Nucleus accumbens (tissue), 56 donors: ENCODE measurements at regions not wholly inside any gene's neighbourhood (a gene's known extent, or its start where the extent isn't known, plus 50 kb on each side); places are given as distances from the start of the nearest gene placed in this dataset.
"Not testable (repeated sequence)": the region's sequence is repeated elsewhere in the genome, so short reads cannot be mapped to it uniquely, and the experiment has no call there.

Source experiments
- DNase-seq, 56 donors: peaks; one replicate each; lab custom pipeline; 2025; lab: John Stamatoyannopoulos, UW

GRCh38 chr3:20844851-20845250 lies 658.8 kb upstream of the SGO1 start:
- DNase-seq, result no peak

- DNase-seq, result no peak
Observed at GRCh38 chr3:20842594-20843436, 656.8 kb upstream of the SGO1 start.

GRCh38 chr3:20842002-20842401 lies 656.0 kb upstream of the SGO1 start:
- DNase-seq, result no peak

- no peak for DNase-seq
Observed at GRCh38 chr3:20837676-20838302, 651.8 kb upstream of the SGO1 start.

GRCh38 chr3:20836801-20837200 lies 650.8 kb upstream of the SGO1 start:
- DNase-seq, result no peak

GRCh38 chr3:20832963-20833362 lies 647.0 kb upstream of the SGO1 start:
- DNase-seq, result no peak

- DNase-seq, result no peak
Observed at GRCh38 chr3:20822251-20822650, 636.2 kb upstream of the SGO1 start.

- DNase-seq, result not testable (repeated sequence)
Observed at GRCh38 chr3:20820872-20821271, 634.9 kb upstream of the SGO1 start.

- no peak for DNase-seq
Observed at GRCh38 chr3:20811631-20812030, 625.6 kb upstream of the SGO1 start.

GRCh38 chr3:20811006-20811405 lies 625.0 kb upstream of the SGO1 start:
- no peak for DNase-seq

- no peak for DNase-seq
Observed at GRCh38 chr3:20810555-20810954, 624.5 kb upstream of the SGO1 start.

GRCh38 chr3:20809356-20809755 lies 623.4 kb upstream of the SGO1 start:
- no peak for DNase-seq

GRCh38 chr3:20808864-20809263 lies 622.9 kb upstream of the SGO1 start:
- no peak for DNase-seq

- no peak for DNase-seq
Observed at GRCh38 chr3:20798666-20799065, 612.7 kb upstream of the SGO1 start.

GRCh38 chr3:20787005-20787404 lies 601.0 kb upstream of the SGO1 start:
- DNase-seq, result no peak

- no peak for DNase-seq
Observed at GRCh38 chr3:20776692-20777091, 590.7 kb upstream of the SGO1 start.

GRCh38 chr3:20776286-20776685 lies 590.3 kb upstream of the SGO1 start:
- DNase-seq, result no peak

- no peak for DNase-seq
Observed at GRCh38 chr3:20773320-20773984, 587.4 kb upstream of the SGO1 start.

- no peak for DNase-seq
Observed at GRCh38 chr3:20772869-20773268, 586.9 kb upstream of the SGO1 start.

GRCh38 chr3:20769430-20769829 lies 583.4 kb upstream of the SGO1 start:
- no peak for DNase-seq

GRCh38 chr3:20760981-20761380 lies 575.0 kb upstream of the SGO1 start:
- no peak for DNase-seq

- DNase-seq, result no peak
Observed at GRCh38 chr3:20752416-20752815, 566.4 kb upstream of the SGO1 start.
